ENCODE measurements at regions not wholly inside any gene's neighbourhood (a gene's known extent, or its start where the extent isn't known, plus 50 kb on each side); places are given as distances from the start of the nearest gene placed in this dataset.

GRCh38 chr1:191901651-191902050 is 256.6 kb upstream of the RGS18 start:
- TF ChIP-seq, protein P1, sequence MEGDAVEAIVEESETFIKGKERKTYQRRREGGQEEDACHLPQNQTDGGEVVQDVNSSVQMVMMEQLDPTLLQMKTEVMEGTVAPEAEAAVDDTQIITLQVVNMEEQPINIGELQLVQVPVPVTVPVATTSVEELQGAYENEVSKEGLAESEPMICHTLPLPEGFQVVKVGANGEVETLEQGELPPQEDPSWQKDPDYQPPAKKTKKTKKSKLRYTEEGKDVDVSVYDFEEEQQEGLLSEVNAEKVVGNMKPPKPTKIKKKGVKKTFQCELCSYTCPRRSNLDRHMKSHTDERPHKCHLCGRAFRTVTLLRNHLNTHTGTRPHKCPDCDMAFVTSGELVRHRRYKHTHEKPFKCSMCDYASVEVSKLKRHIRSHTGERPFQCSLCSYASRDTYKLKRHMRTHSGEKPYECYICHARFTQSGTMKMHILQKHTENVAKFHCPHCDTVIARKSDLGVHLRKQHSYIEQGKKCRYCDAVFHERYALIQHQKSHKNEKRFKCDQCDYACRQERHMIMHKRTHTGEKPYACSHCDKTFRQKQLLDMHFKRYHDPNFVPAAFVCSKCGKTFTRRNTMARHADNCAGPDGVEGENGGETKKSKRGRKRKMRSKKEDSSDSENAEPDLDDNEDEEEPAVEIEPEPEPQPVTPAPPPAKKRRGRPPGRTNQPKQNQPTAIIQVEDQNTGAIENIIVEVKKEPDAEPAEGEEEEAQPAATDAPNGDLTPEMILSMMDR (IDR thresholded peaks at IDR 0.05; ENCODE audit: low read depth, low read length), result no peak
- no peak for TF ChIP-seq EZH2phosphoT487 (IDR thresholded peaks at IDR 0.05; ENCODE audit: low read depth)
